Head of caudate nucleus (tissue), 42 donors: ENCODE measurements at regions not wholly inside any gene's neighbourhood (a gene's known extent, or its start where the extent isn't known, plus 50 kb on each side); places are given as distances from the start of the nearest gene placed in this dataset.

ENCODE experiments used
- DNase-seq, 42 donors: peaks; one replicate each; pipeline versions ENCODE4 v3.0.0 to v3.0.0-alpha.2; 2020 to 2021; ENCODE audit warnings: mixed read lengths in 7 of 42
- intact Hi-C: fragments of 100-400 bp; cut with DNase I; formaldehyde crosslinking; loops from one replicate; pipeline ENCODE4 v1.15.0; 2022

GRCh38 chr13:27673911-27674310, 52.2 kb downstream of the POLR1D start:
- no peak for DNase-seq
- intact Hi-C loops = no loop called here

- intact Hi-C loops = no loop called here
- DNase-seq = no peak
These were observed 56.8 kb downstream of the POLR1D start for GRCh38 chr13:27678306-27679040.

GRCh38 chr13:27679396-27679795, 57.7 kb downstream of the POLR1D start:
- intact Hi-C loops = no loop called here
- no peak for DNase-seq

- no peak for DNase-seq
- intact Hi-C loops = no loop called here
These were observed 58.2 kb downstream of the POLR1D start for GRCh38 chr13:27679896-27680295.

GRCh38 chr13:27680465-27680864, 58.8 kb downstream of the POLR1D start:
- intact Hi-C loops = no loop called here

GRCh38 chr13:27691207-27691606, 69.5 kb downstream of the POLR1D start:
- DNase-seq = no peak
- intact Hi-C loops = no loop called here

More at GRCh38 chr13:27680465-27680864, 58.8 kb downstream of the POLR1D start:
- no peak for DNase-seq

- DNase-seq = no peak
- intact Hi-C loops = no loop called here
These were observed 75.0 kb downstream of the POLR1D start for GRCh38 chr13:27696731-27697130.

GRCh38 chr13:27699952-27700351, 78.3 kb downstream of the POLR1D start:
- intact Hi-C loops = no loop called here
- DNase-seq = no peak

GRCh38 chr13:27704681-27705080, 83.0 kb downstream of the POLR1D start:
- DNase-seq = no peak
- intact Hi-C loops = no loop called here

- no peak for DNase-seq
- intact Hi-C loops = no loop called here
These were observed 84.0 kb upstream of the GSX1 start for GRCh38 chr13:27708325-27708724.

- intact Hi-C loops = no loop called here
- DNase-seq = no peak
These were observed 82.5 kb upstream of the GSX1 start for GRCh38 chr13:27709779-27710178.

- intact Hi-C loops = no loop called here
- DNase-seq = peak in 1 of 42 donors; percentile 3
These were observed 79.9 kb upstream of the GSX1 start for GRCh38 chr13:27712421-27712820.

- intact Hi-C loops = no loop called here
- DNase-seq = no peak
These were observed 78.5 kb upstream of the GSX1 start for GRCh38 chr13:27713767-27714166.

GRCh38 chr13:27721681-27722080, 70.6 kb upstream of the GSX1 start:
- intact Hi-C loops = no loop called here
- DNase-seq = no peak

GRCh38 chr13:27728271-27728670, 64.0 kb upstream of the GSX1 start:
- peak in 38 of 42 donors; percentile 7 to 68 (median 38) for DNase-seq
- intact Hi-C loops = no loop called here

- intact Hi-C loops = no loop called here
- no peak for DNase-seq
These were observed 62.1 kb upstream of the GSX1 start for GRCh38 chr13:27730191-27730590.
